Astrocyte (in vitro differentiated cells and primary cell): ENCODE measurements at regions not wholly inside any gene's neighbourhood (a gene's known extent, or its start where the extent isn't known, plus 50 kb on each side); places are given as distances from the start of the nearest gene placed in this dataset.

Experiments
- DNase-seq: peaks from one replicate; pipeline ENCODE4 v3.0.0-alpha.2; 2010; ENCODE audit warnings: low read depth
- FAIRE-seq: peaks from 2 replicates; lab custom pipeline; 2011; peaks lifted over from hg19 to GRCh38; lab: Jason Lieb, UNC
- H2AFZ ChIP-seq: 2 replicates; pipeline ENCODE4 v1.6.0; 2012; ENCODE audit warnings: low read depth, low read length, inconsistent platforms
- H3K27ac ChIP-seq: 2 replicates; pipeline ENCODE4 v1.5.1; 2011; ENCODE audit warnings: low read depth, low read length, inconsistent platforms
- H3K27me3 ChIP-seq: 2 replicates; pipeline ENCODE4 v1.6.0; 2011; ENCODE audit warnings: low read length, inconsistent platforms; ENCODE audit not compliant: insufficient read depth
- H3K36me3 ChIP-seq: 2 replicates; pipeline ENCODE4 v1.5.1; 2011; ENCODE audit warnings: low read length, inconsistent platforms; ENCODE audit not compliant: insufficient read depth
- H3K4me1 ChIP-seq: 2 replicates; pipeline ENCODE4 v1.5.1; 2011; ENCODE audit warnings: low read length, inconsistent platforms; ENCODE audit not compliant: insufficient read depth
- H3K4me2 ChIP-seq: 2 replicates; pipeline ENCODE4 v1.6.0; 2012; ENCODE audit warnings: low read length, inconsistent platforms
- H3K4me3 ChIP-seq: 2 replicates; pipeline ENCODE4 v1.5.1; 2011; ENCODE audit warnings: low read depth, mild to moderate bottlenecking, low read length, inconsistent platforms; ENCODE audit not compliant: insufficient read depth
- H3K79me2 ChIP-seq: 2 replicates; pipeline ENCODE4 v1.6.0; 2012; ENCODE audit warnings: mild to moderate bottlenecking, low read length, inconsistent platforms; ENCODE audit not compliant: insufficient read depth
- H3K9ac ChIP-seq: 2 replicates; pipeline ENCODE4 v1.6.0; 2012; ENCODE audit warnings: mild to moderate bottlenecking, low read length, inconsistent platforms
- H3K9me3 ChIP-seq: 2 replicates; pipeline ENCODE4 v1.5.1; 2012; ENCODE audit warnings: low read depth, mild to moderate bottlenecking, low read length, inconsistent platforms; ENCODE audit not compliant: insufficient read depth
- H4K20me1 ChIP-seq: 2 replicates; pipeline ENCODE4 v1.6.0; 2012; ENCODE audit warnings: low read length, inconsistent platforms; ENCODE audit not compliant: insufficient read depth
- H3K27ac Mint-ChIP-seq: one replicate; pipeline ENCODE4 v1.8.0; 2021; ENCODE audit warnings: mild to moderate bottlenecking, mixed read lengths; ENCODE audit not compliant: unreplicated experiment
- H3K27me3 Mint-ChIP-seq: one replicate; pipeline ENCODE4 v1.8.0; 2021; ENCODE audit warnings: low read depth, mixed read lengths; ENCODE audit not compliant: unreplicated experiment
- H3K36me3 Mint-ChIP-seq: one replicate; pipeline ENCODE4 v1.8.0; 2021; ENCODE audit warnings: low read depth, mixed read lengths; ENCODE audit not compliant: unreplicated experiment
- H3K4me1 Mint-ChIP-seq: one replicate; pipeline ENCODE4 v1.8.0; 2021; ENCODE audit warnings: low read depth, mixed read lengths; ENCODE audit not compliant: unreplicated experiment
- H3K4me3 Mint-ChIP-seq: one replicate; pipeline ENCODE4 v1.8.0; 2021; ENCODE audit warnings: mild to moderate bottlenecking, moderate library complexity, mixed read lengths; ENCODE audit not compliant: unreplicated experiment
- H3K9me3 Mint-ChIP-seq: one replicate; pipeline ENCODE4 v1.8.0; 2021; ENCODE audit warnings: mild to moderate bottlenecking, mixed read lengths; ENCODE audit not compliant: unreplicated experiment
- CTCF ChIP-seq: IDR thresholded peaks from 2 replicates; pipeline ENCODE4 v1.5.1; 2011; ENCODE audit warnings: low read depth, mild to moderate bottlenecking, inconsistent platforms, low read length, moderate library complexity; ENCODE audit not compliant: insufficient read depth
- EZH2 ChIP-seq: IDR thresholded peaks from 2 replicates; pipeline ENCODE4 v1.6.1; 2012; ENCODE audit warnings: mild to moderate bottlenecking, low read length, inconsistent platforms; ENCODE audit not compliant: insufficient read depth

- Histone ChIP-seq H3K36me3 (no peaks in the 10 kb centered on the region), H3K27me3 (no peaks in the 10 kb centered on the region), H3K4me3 (no peak overlapping the region), H3K4me1 (no peaks in the 10 kb centered on the region), H3K9ac (no peak overlapping the region), H3K9me3 (no peaks in the 10 kb centered on the region), H3K4me2 (no peak overlapping the region), H4K20me1 (no peaks in the 10 kb centered on the region), H2AFZ (no peak overlapping the region), H3K27ac (no peak overlapping the region), H3K79me2 (no peaks in the 10 kb centered on the region)
- H3K4me3 Mint-ChIP-seq = no peak overlapping the region
- peaks cover 26% of the 10 kb centered on the region for H3K4me1 Mint-ChIP-seq
- no peaks in the 10 kb centered on the region for H3K36me3 Mint-ChIP-seq
- FAIRE-seq = no peak
- peak overlapping the region; percentile 99 for H3K27ac Mint-ChIP-seq
- H3K27me3 Mint-ChIP-seq = peaks cover 8% of the 10 kb centered on the region
- DNase-seq = peak; percentile 40
- TF ChIP-seq EZH2 (no peak), CTCF (no peak)
- no peaks in the 10 kb centered on the region for H3K9me3 Mint-ChIP-seq
Observed at GRCh38 chr11:30107899-30108298, 91.1 kb upstream of the KCNA4 start.

- H3K27me3 Mint-ChIP-seq = peaks cover 8% of the 10 kb centered on the region
- H3K4me3 ChIP-seq = no peak overlapping the region
- H3K4me1 ChIP-seq = no peaks in the 10 kb centered on the region
- no peaks in the 10 kb centered on the region for H3K27me3 ChIP-seq
- no peaks in the 10 kb centered on the region for H3K36me3 ChIP-seq
- no peak overlapping the region for H3K27ac ChIP-seq
- no peak overlapping the region for H3K4me3 Mint-ChIP-seq
- H3K9me3 Mint-ChIP-seq = no peaks in the 10 kb centered on the region
- H2AFZ ChIP-seq = no peak overlapping the region
- H4K20me1 ChIP-seq = no peaks in the 10 kb centered on the region
- H3K9ac ChIP-seq = no peak overlapping the region
- no peaks in the 10 kb centered on the region for H3K79me2 ChIP-seq
- TF ChIP-seq EZH2 = no peak
- no peak for TF ChIP-seq CTCF
- DNase-seq = no peak
- no peaks in the 10 kb centered on the region for H3K36me3 Mint-ChIP-seq
- H3K4me1 Mint-ChIP-seq = peaks cover 26% of the 10 kb centered on the region
- no peak for FAIRE-seq
- H3K9me3 ChIP-seq = no peaks in the 10 kb centered on the region
- H3K4me2 ChIP-seq = no peak overlapping the region
- peak overlapping the region; percentile 36 for H3K27ac Mint-ChIP-seq
Observed at GRCh38 chr11:30109774-30110173, 92.9 kb upstream of the KCNA4 start.

GRCh38 chr11:30110691-30111090, 93.9 kb upstream of the KCNA4 start:
- H3K9me3 Mint-ChIP-seq = no peaks in the 10 kb centered on the region
- H3K79me2 ChIP-seq = no peaks in the 10 kb centered on the region
- H3K9me3 ChIP-seq = no peaks in the 10 kb centered on the region
- H3K27ac Mint-ChIP-seq = no peak overlapping the region
- no peak overlapping the region for H2AFZ ChIP-seq
- no peaks in the 10 kb centered on the region for H3K36me3 ChIP-seq
- no peak for DNase-seq
- H3K4me1 Mint-ChIP-seq = peaks cover 26% of the 10 kb centered on the region
- no peak overlapping the region for H3K27ac ChIP-seq
- no peaks in the 10 kb centered on the region for H3K4me1 ChIP-seq
- H3K27me3 ChIP-seq = no peaks in the 10 kb centered on the region
- no peak overlapping the region for H3K9ac ChIP-seq
- H3K27me3 Mint-ChIP-seq = peaks cover 8% of the 10 kb centered on the region
- no peak overlapping the region for H3K4me2 ChIP-seq
- H3K36me3 Mint-ChIP-seq = no peaks in the 10 kb centered on the region
- FAIRE-seq = no peak
- no peak overlapping the region for H3K4me3 Mint-ChIP-seq
- H3K4me3 ChIP-seq = no peak overlapping the region
- TF ChIP-seq CTCF (no peak), EZH2 (no peak)
- H4K20me1 ChIP-seq = no peaks in the 10 kb centered on the region
